22Rv1 (cell line): ENCODE measurements at regions not wholly inside any gene's neighbourhood (a gene's known extent, or its start where the extent isn't known, plus 50 kb on each side); places are given as distances from the start of the nearest gene placed in this dataset.

ENCODE experiments used
- H3K27ac ChIP-seq: fragments of 450-650 bp; 2 replicates; pipeline ENCODE4 v1.5.1; 2017
- ZFX ChIP-seq: fragments of 450-650 bp; IDR thresholded peaks from 2 replicates; pipeline ENCODE4 v1.6.1; 2017; ENCODE audit warnings: antibody characterized with exemption, borderline replicate concordance
- TF ChIP-seq, protein P1 (sequence below): fragments of 450-650 bp; IDR thresholded peaks from 2 replicates; pipeline ENCODE4 v1.5.1; 2017; ENCODE audit warnings: mild to moderate bottlenecking

DNA sequence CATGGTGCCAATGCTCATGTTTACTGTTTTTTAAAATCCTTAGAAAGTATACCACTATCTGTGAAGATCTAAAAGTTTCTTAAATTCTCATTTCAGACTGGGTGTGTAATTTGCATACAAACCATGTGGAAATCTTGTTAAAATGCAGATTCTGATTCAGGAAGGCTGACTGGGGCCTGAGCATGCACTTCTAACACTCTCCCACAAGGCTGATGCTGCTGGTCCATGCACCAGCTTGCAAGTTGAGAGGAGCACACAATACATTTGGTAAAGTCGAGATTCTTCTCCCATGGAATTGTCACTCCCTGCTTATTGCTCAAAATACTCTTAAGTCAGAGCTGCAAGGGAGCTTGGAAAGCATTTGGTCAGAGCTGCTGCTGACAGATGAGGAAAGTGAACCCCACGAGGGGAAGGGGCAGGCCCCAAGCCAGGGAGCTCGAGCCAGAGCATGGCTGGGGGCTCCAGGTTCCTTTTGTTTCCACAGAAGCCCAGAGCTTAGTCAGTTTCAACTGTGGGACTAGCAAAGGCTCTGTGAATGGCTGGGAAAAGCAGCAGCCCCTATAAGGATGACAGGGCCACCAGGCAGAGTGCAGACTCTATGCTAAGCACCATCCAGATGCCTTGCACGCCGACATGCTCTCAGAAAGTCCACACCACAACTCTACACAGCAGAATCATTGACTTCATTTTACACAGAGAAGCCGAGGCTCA, 93.5 kb upstream of the HAND1 start:
- no peak for TF ChIP-seq ZFX
- TF ChIP-seq, protein P1, sequence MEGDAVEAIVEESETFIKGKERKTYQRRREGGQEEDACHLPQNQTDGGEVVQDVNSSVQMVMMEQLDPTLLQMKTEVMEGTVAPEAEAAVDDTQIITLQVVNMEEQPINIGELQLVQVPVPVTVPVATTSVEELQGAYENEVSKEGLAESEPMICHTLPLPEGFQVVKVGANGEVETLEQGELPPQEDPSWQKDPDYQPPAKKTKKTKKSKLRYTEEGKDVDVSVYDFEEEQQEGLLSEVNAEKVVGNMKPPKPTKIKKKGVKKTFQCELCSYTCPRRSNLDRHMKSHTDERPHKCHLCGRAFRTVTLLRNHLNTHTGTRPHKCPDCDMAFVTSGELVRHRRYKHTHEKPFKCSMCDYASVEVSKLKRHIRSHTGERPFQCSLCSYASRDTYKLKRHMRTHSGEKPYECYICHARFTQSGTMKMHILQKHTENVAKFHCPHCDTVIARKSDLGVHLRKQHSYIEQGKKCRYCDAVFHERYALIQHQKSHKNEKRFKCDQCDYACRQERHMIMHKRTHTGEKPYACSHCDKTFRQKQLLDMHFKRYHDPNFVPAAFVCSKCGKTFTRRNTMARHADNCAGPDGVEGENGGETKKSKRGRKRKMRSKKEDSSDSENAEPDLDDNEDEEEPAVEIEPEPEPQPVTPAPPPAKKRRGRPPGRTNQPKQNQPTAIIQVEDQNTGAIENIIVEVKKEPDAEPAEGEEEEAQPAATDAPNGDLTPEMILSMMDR: no peak
- no peak overlapping the region for H3K27ac ChIP-seq

DNA sequence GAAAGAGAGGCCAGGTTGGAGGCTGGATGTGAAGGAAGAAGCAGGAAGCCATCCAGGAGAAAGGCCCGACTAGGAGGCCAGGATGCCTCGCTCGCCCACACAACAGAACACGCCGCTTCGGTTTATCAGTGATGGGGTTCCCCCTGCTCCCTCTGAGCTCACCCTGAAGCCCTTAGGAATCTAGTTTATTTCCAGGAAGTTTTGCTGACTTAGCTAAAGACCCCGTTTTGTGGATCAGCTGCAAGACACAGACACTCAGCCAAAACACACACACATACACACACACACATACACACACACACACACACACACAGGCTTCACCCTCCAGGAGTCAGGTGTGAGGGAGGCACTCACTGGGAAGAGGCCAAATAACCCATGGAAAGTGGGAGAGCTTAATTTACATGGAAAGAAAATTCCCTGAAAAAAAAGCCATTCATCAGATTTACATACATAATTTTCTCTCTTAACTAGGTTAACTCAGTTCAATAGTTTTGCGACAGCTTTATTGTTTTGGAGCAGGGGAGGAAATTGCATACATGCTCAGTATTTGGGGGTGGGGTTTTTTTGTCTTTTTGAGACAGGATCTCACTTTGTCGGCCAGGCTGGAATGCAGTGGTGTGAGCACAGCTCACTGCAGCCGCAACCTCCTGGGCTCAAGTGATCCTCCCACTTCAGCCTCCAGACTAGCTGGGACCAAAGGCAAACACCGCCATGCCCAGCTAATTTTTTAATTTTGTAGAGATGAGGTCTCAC, 92.7 kb upstream of the HAND1 start:
- H3K27ac ChIP-seq: no peak overlapping the region
- TF ChIP-seq, protein P1: no peak
- TF ChIP-seq ZFX: no peak

DNA sequence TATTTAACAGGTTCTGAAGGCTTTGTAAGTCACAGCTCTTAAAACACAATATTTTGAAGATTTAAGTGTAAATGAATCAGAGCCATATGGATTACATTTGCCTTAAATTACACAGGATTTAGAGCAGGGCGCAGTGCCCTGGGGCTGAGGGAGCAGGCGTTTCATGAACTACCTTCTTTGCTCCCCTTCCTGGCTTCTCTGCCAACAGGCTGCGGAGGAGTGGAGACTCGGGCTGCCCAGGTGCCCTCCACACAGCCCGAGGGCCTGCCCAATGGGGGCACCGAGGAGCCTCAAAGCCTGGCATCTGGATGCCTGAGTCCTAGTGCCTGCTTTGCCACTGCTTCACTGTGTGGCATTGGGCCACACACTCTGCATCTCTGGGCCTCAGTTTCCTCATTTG, 90.6 kb upstream of the HAND1 start:
- TF ChIP-seq, protein P1: no peak
- TF ChIP-seq ZFX: no peak
- no peak overlapping the region for H3K27ac ChIP-seq

DNA sequence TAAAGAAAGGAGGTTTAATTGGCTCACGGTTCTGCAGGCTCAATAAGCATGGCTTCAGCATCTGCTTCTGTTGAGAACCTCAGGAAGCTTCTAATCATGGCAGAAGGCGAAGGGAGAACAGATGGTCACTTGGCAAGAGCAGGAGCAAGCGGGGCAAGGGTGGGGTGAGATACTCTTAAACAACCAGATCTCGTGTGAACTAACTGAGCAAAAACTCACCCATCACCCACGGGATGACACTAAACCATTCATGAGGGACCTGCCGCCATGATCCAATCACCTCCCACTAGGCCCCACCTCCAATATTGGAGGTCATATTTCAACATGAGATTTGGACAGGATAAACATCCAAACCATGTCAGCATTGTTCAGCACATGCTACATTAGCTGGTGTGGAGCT, 89.1 kb upstream of the HAND1 start:
- no peak for TF ChIP-seq ZFX
- TF ChIP-seq, protein P1: no peak
- no peak overlapping the region for H3K27ac ChIP-seq

DNA sequence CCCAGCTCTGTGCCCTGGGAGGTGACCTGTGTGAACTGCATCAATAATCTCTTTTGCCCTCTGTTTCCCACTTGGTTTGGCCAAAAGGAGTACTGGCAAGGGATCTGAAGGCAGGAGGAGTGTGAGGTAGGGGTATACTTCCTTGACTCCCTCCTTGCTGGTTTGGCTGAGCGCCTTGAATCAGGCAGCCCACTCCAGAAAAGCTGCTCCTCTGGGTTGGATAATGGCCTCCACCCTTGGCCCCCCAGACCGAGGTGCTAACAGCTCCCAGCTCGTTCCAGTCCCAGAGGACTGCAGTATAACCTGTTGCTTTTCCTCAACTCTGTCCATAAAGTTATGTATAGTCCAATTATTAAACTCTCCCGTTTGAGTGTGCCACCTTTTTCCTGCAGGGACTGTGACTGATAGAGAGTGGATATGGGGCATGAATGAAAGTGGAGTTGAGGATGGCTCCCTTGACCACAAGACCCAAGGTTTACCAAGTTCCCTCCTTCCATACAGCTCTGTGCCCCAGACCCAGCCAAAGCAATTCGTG, 88.2 kb upstream of the HAND1 start:
- TF ChIP-seq ZFX: no peak
- TF ChIP-seq, protein P1: no peak

DNA sequence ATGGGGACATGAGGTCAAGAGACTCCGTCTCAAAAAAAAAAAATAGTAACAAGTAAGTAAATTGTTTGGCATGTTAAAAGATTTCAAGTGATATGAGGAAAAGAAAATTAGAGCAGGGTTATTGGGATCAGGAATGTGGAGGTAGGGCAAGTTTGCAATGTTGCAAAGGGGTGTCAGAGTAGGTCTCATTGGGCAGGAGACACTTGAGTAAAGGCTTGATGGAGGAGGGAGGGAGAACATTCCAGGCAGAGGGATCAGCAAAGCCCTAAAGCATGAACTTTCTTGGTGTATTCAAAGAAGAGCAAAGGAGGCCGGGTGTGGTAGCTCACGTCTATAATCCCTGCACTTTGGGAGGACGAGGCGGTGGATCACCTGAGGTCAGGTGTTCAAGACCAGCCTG, 87.1 kb upstream of the HAND1 start:
- H3K27ac ChIP-seq: no peak overlapping the region
- TF ChIP-seq, protein P1: no peak
- no peak for TF ChIP-seq ZFX

More for the DNA sequence above, 88.2 kb upstream of the HAND1 start:
- H3K27ac ChIP-seq: no peak overlapping the region
